Colonic mucosa (tissue), 4 donors: ENCODE measurements at regions not wholly inside any gene's neighbourhood (a gene's known extent, or its start where the extent isn't known, plus 50 kb on each side); places are given as distances from the start of the nearest gene placed in this dataset.

ENCODE experiments used
- DNase-seq: peaks from one replicate; pipeline ENCODE4 v3.0.0-alpha.2; 2020
- H3K27ac ChIP-seq: fragments of 200-600 bp; one replicate; pipeline ENCODE4 v1.8.0; 2021
- H3K27me3 ChIP-seq: fragments of 200-600 bp; one replicate; pipeline ENCODE4 v1.8.0; 2021
- H3K36me3 ChIP-seq: fragments of 200-600 bp; one replicate; pipeline ENCODE4 v1.8.0; 2021
- H3K4me1 ChIP-seq: fragments of 200-600 bp; one replicate; pipeline ENCODE4 v1.8.0; 2021; ENCODE audit warnings: mild to moderate bottlenecking
- H3K4me3 ChIP-seq: fragments of 200-600 bp; one replicate; pipeline ENCODE4 v1.8.0; 2021
- H3K9ac ChIP-seq, 2 donors: one replicate each; pipeline ENCODE4 v1.7.0; 2013; ENCODE audit warnings: control low read depth in 2 of 2, low read depth in 2 of 2, low read length in 2 of 2
- H3K9me3 ChIP-seq: fragments of 200-600 bp; one replicate; pipeline ENCODE4 v1.8.0; 2021
- CTCF ChIP-seq: fragments of 200-600 bp; IDR thresholded peaks from one replicate; pipeline ENCODE4 v1.8.0; 2022; ENCODE audit warnings: antibody characterized with exemption, mild to moderate bottlenecking
- intact Hi-C: fragments of 100-400 bp; cut with DNase I; formaldehyde crosslinking; loops from one replicate; pipeline ENCODE4 v1.14.1; 2022
- donor health status: healthy.
- donor health status: DM: no; HTN: no; CAD: no.
- donor health status: DM: no; HTN: no; CAD: no.

GRCh38 chr17:82998637-82999036 is 80.8 kb upstream of the METRNL start:
- Histone ChIP-seq H3K27me3 (no peaks in the 10 kb centered on the region), H3K4me3 (no peak overlapping the region), H3K9ac (no peak overlapping the region), H3K4me1 (no peaks in the 10 kb centered on the region), H3K27ac (no peak overlapping the region), H3K36me3 (no peaks in the 10 kb centered on the region), H3K9me3 (no peaks in the 10 kb centered on the region)
- no peak for TF ChIP-seq CTCF
- intact Hi-C loops: no loop called here
- no peak for DNase-seq

GRCh38 chr17:83000738-83001137 is 78.7 kb upstream of the METRNL start:
- Histone ChIP-seq H3K36me3 (no peaks in the 10 kb centered on the region), H3K27ac (no peak overlapping the region), H3K4me3 (no peak overlapping the region), H3K4me1 (no peaks in the 10 kb centered on the region), H3K27me3 (no peaks in the 10 kb centered on the region), H3K9ac (no peak overlapping the region), H3K9me3 (no peaks in the 10 kb centered on the region)
- TF ChIP-seq CTCF: no peak
- intact Hi-C loops: no loop called here
- no peak for DNase-seq

GRCh38 chr17:83002118-83002805 is 77.1 kb upstream of the METRNL start:
- Histone ChIP-seq H3K9ac (no peak overlapping the region), H3K9me3 (no peaks in the 10 kb centered on the region), H3K27me3 (no peaks in the 10 kb centered on the region), H3K36me3 (no peaks in the 10 kb centered on the region), H3K27ac (no peak overlapping the region), H3K4me1 (no peaks in the 10 kb centered on the region), H3K4me3 (no peak overlapping the region)
- no peak for DNase-seq
- intact Hi-C loops: no loop called here
- TF ChIP-seq CTCF: no peak

- Histone ChIP-seq H3K9me3 (no peaks in the 10 kb centered on the region), H3K27ac (no peak overlapping the region), H3K4me3 (no peak overlapping the region), H3K36me3 (no peaks in the 10 kb centered on the region), H3K4me1 (no peaks in the 10 kb centered on the region), H3K27me3 (no peaks in the 10 kb centered on the region), H3K9ac (no peak overlapping the region)
- TF ChIP-seq CTCF: no peak
- DNase-seq: no peak
- intact Hi-C loops: no loop called here
These were observed 74.5 kb upstream of the METRNL start for GRCh38 chr17:83004791-83005380.

- no peaks in the 10 kb centered on the region for H3K27me3 ChIP-seq
- H3K36me3 ChIP-seq: no peaks in the 10 kb centered on the region
- no peak overlapping the region for H3K27ac ChIP-seq
- H3K4me1 ChIP-seq: no peaks in the 10 kb centered on the region
- H3K9ac ChIP-seq: no peak overlapping the region
- no peak overlapping the region for H3K4me3 ChIP-seq
- no peak for DNase-seq
- H3K9me3 ChIP-seq: no peaks in the 10 kb centered on the region
- intact Hi-C loops: no loop called here
- no peak for TF ChIP-seq CTCF
These were observed 73.8 kb upstream of the METRNL start for GRCh38 chr17:83005639-83006038.
